SH-SY5Y (cell line): ENCODE measurements at regions not wholly inside any gene's neighbourhood (a gene's known extent, or its start where the extent isn't known, plus 50 kb on each side); places are given as distances from the start of the nearest gene placed in this dataset.

Experiments
- GATA2 ChIP-seq: IDR thresholded peaks from 2 replicates; pipeline ENCODE4 v1.6.1; 2011; ENCODE audit warnings: mild to moderate bottlenecking, low read depth, low read length
- GATA3 ChIP-seq: IDR thresholded peaks from 2 replicates; pipeline ENCODE4 v1.6.1; 2011; ENCODE audit warnings: low read depth, mild to moderate bottlenecking, low read length, moderate library complexity

- TF ChIP-seq GATA3 (no peak), GATA2 (no peak)
Observed at GRCh38 chr5:116964438-116964837, 389.8 kb upstream of the SEMA6A start.
